ENCODE measurements at regions not wholly inside any gene's neighbourhood (a gene's known extent, or its start where the extent isn't known, plus 50 kb on each side); places are given as distances from the start of the nearest gene placed in this dataset.

GRCh38 chr13:60318186-60318585 is 78.8 kb upstream of the TDRD3 start:
- DNase-seq (ENCODE audit: low read depth): no peak
- no peak for TF ChIP-seq CTCF (IDR thresholded peaks at IDR 0.05; ENCODE audit: control insufficient read depth, extremely low read depth, insufficient read depth)
- H3K4me3 ChIP-seq (ENCODE audit: low read depth, low read length): no peak overlapping the region

- DNase-seq (ENCODE audit: low read depth): no peak
- TF ChIP-seq CTCF (IDR thresholded peaks at IDR 0.05; ENCODE audit: control insufficient read depth, extremely low read depth, insufficient read depth): no peak
- no peak overlapping the region for H3K4me3 ChIP-seq (ENCODE audit: low read depth, low read length)
Observed at GRCh38 chr13:60324131-60324530, 72.9 kb upstream of the TDRD3 start.

GRCh38 chr13:60326273-60326672 is 70.7 kb upstream of the TDRD3 start:
- no peak for DNase-seq (ENCODE audit: low read depth)

GRCh38 chr13:60327511-60327910 is 69.5 kb upstream of the TDRD3 start:
- H3K4me3 ChIP-seq (ENCODE audit: low read depth, low read length): no peak overlapping the region
- no peak for TF ChIP-seq CTCF (IDR thresholded peaks at IDR 0.05; ENCODE audit: control insufficient read depth, extremely low read depth, insufficient read depth)
- DNase-seq (ENCODE audit: low read depth): no peak

More at GRCh38 chr13:60326273-60326672, 70.7 kb upstream of the TDRD3 start:
- TF ChIP-seq CTCF (IDR thresholded peaks at IDR 0.05; ENCODE audit: control insufficient read depth, extremely low read depth, insufficient read depth): no peak
- H3K4me3 ChIP-seq (ENCODE audit: low read depth, low read length): no peak overlapping the region

GRCh38 chr13:60328073-60328472 is 68.9 kb upstream of the TDRD3 start:
- no peak overlapping the region for H3K4me3 ChIP-seq (ENCODE audit: low read depth, low read length)
- TF ChIP-seq CTCF (IDR thresholded peaks at IDR 0.05; ENCODE audit: control insufficient read depth, extremely low read depth, insufficient read depth): no peak
- no peak for DNase-seq (ENCODE audit: low read depth)

- peak; percentile 72 for TF ChIP-seq CTCF (IDR thresholded peaks at IDR 0.05; ENCODE audit: control insufficient read depth, extremely low read depth, insufficient read depth)
- no peak for DNase-seq (ENCODE audit: low read depth)
- H3K4me3 ChIP-seq (ENCODE audit: low read depth, low read length): no peak overlapping the region
Observed at GRCh38 chr13:60329221-60329923, 67.6 kb upstream of the TDRD3 start.

Measured in LNCaP clone FGC (cell line).